Ishikawa (cell line): ENCODE measurements at regions not wholly inside any gene's neighbourhood (a gene's known extent, or its start where the extent isn't known, plus 50 kb on each side); places are given as distances from the start of the nearest gene placed in this dataset.

Source experiments
- CEBPB ChIP-seq: IDR thresholded peaks from 2 replicates; pipeline ENCODE4 v1.6.1; 2012
- YY1 ChIP-seq: IDR thresholded peaks from 2 replicates; pipeline ENCODE4 v1.6.1; 2012; ENCODE audit warnings: low read depth
- ZBTB7A ChIP-seq: IDR thresholded peaks from 2 replicates; pipeline ENCODE4 v1.6.1; 2012; ENCODE audit warnings: low read depth
- TF ChIP-seq, protein P1 (sequence below): IDR thresholded peaks from 2 replicates; pipeline ENCODE4 v1.6.1; 2012

- TF ChIP-seq, protein P1, sequence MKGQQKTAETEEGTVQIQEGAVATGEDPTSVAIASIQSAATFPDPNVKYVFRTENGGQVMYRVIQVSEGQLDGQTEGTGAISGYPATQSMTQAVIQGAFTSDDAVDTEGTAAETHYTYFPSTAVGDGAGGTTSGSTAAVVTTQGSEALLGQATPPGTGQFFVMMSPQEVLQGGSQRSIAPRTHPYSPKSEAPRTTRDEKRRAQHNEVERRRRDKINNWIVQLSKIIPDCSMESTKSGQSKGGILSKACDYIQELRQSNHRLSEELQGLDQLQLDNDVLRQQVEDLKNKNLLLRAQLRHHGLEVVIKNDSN: no peak
- TF ChIP-seq YY1 (no peak), ZBTB7A (no peak), CEBPB (no peak)
Measured at GRCh38 chr2:123890148-123890547, 134.9 kb upstream of the CNTNAP5 start.
